ENCODE measurements at regions not wholly inside any gene's neighbourhood (a gene's known extent, or its start where the extent isn't known, plus 50 kb on each side); places are given as distances from the start of the nearest gene placed in this dataset.

GRCh38 chr13:109700176-109700575 lies 86.2 kb downstream of the IRS2 start:
- no peak for TF ChIP-seq POLR2A (IDR thresholded peaks at IDR 0.05)
- TF ChIP-seq CTCF (IDR thresholded peaks at IDR 0.05 in 4 of 5, conservative IDR thresholded peaks at IDR 0.05 in 1 of 5), result no peak

Data from gastrocnemius medialis (tissue), 4 donors.